Esophagus (tissue), 2 donors: ENCODE measurements at regions not wholly inside any gene's neighbourhood (a gene's known extent, or its start where the extent isn't known, plus 50 kb on each side); places are given as distances from the start of the nearest gene placed in this dataset.

ENCODE experiments used
- H3K27ac ChIP-seq, 2 donors: one replicate each; pipeline ENCODE4 v1.5.1; 2013; ENCODE audit warnings: low read depth in 2 of 2, mild to moderate bottlenecking in 2 of 2, inconsistent platforms in 1 of 2, low read length in 1 of 2, moderate library complexity in 1 of 2
- H3K27me3 ChIP-seq, 2 donors: one replicate each; pipeline ENCODE4 v1.6.1; 2013; ENCODE audit warnings: low read length in 2 of 2, control low read depth in 1 of 2, mild to moderate bottlenecking in 1 of 2; ENCODE audit not compliant: insufficient read depth in 2 of 2, control insufficient read depth in 1 of 2
- H3K36me3 ChIP-seq, 2 donors: one replicate each; pipeline ENCODE4 v1.6.1; 2013; ENCODE audit warnings: low read length in 1 of 2; ENCODE audit not compliant: control insufficient read depth in 2 of 2, insufficient read depth in 2 of 2
- H3K4me1 ChIP-seq, 2 donors: one replicate each; pipeline ENCODE4 v1.6.1; 2013; ENCODE audit warnings: low read length in 1 of 2; ENCODE audit not compliant: control insufficient read depth in 2 of 2, insufficient read depth in 2 of 2
- H3K4me3 ChIP-seq, 2 donors: one replicate each; pipeline ENCODE4 v1.5.1; 2013; ENCODE audit warnings: low read length in 2 of 2, mild to moderate bottlenecking in 2 of 2, low read depth in 1 of 2, moderate library complexity in 1 of 2
- H3K9me3 ChIP-seq, 2 donors: one replicate each; pipeline ENCODE4 v1.6.1; 2013; ENCODE audit warnings: mild to moderate bottlenecking in 2 of 2, low read depth in 1 of 2, low read length in 1 of 2, moderate library complexity in 1 of 2; ENCODE audit not compliant: control insufficient read depth in 2 of 2, insufficient read depth in 1 of 2
- WGBS, 2 donors: extraction: QIAGEN DNeasy Blood & Tissue Kit; methylation state at CpG; one replicate each; pipeline ENCODE4 v1.1.7; 2013; 5-methylcytosine and 5-hydroxymethylcytosine counted together
- donor health status: healthy with polysubstance abuse.
- donor health status: Bipolar disorder and iron deficiency.

DNA sequence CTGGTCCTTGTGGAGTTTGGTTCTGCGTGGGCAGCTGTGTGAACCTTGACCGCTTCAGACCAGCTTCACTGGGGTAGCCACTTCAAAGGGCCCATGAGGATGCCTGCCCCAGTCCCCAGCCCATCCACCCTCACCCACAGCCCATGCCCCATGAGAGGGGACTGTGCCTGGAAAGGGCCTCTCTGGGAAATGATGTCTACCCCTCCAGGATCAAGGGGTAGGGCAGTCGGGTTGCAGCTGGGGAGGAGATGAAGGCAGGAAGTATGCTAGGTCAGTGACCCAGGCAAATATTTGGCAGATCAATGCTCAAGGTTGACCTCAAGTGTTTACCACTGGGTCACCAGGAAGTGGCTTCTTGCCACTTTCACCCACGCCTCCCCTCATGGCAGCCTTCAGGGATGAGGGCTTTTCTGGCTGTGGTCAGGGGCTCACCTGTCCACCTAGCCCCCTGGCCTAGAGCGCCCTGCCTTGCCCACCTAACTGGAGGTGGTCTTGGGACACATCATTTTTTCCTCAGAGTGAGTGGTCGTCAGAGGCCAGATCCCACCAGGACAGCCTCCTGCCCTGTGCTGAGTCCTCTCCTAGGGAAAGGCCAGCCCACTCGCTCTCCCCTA, 109.5 kb downstream of the SNX5 start:
- 63 to 78% methylated on average over 7 of the region's 7 CpGs for WGBS, 2 donors
- Histone ChIP-seq H3K36me3 (no peaks in the 10 kb centered on the region), H3K4me1 (peaks cover 0 to 2% of the 10 kb centered on the region in 2 donors), H3K27me3 (no peaks in the 10 kb centered on the region), H3K9me3 (no peaks in the 10 kb centered on the region), H3K27ac (no peak overlapping the region), H3K4me3 (no peak overlapping the region)

DNA sequence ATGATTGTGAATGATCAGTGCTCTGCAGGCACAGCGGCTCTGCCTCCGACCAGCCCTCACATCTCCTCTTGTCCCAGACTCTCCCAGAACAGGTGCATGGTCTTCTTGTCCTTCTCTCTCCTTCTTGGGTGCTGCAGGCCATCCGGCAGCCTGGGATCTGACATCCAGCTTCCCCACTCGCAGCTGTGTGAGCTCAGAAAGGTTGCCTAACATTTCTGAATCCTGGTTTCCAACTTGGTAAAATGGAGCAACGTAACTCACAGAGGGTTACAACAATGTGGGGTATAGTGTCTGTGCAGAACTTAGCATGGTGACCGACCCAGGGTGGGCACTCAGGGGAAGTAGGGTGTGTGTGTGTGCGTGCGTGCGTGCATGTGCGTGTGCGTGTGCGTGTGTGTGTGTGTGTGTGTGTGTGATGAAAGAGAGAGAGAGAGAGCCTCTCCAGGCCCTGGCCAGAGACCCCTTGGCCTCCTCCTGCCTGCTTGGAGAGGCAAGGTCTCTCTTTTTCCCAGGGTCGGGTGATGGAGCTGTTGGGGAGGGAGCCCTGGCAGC, 110.1 kb downstream of the SNX5 start:
- peaks cover 0 to 2% of the 10 kb centered on the region in 2 donors for H3K4me1 ChIP-seq
- H3K27ac ChIP-seq: no peak overlapping the region
- H3K9me3 ChIP-seq: no peaks in the 10 kb centered on the region
- no peaks in the 10 kb centered on the region for H3K27me3 ChIP-seq
- no peak overlapping the region for H3K4me3 ChIP-seq
- WGBS, 2 donors: 93% methylated on average over 13 of the region's 13 CpGs
- H3K36me3 ChIP-seq: no peaks in the 10 kb centered on the region

DNA sequence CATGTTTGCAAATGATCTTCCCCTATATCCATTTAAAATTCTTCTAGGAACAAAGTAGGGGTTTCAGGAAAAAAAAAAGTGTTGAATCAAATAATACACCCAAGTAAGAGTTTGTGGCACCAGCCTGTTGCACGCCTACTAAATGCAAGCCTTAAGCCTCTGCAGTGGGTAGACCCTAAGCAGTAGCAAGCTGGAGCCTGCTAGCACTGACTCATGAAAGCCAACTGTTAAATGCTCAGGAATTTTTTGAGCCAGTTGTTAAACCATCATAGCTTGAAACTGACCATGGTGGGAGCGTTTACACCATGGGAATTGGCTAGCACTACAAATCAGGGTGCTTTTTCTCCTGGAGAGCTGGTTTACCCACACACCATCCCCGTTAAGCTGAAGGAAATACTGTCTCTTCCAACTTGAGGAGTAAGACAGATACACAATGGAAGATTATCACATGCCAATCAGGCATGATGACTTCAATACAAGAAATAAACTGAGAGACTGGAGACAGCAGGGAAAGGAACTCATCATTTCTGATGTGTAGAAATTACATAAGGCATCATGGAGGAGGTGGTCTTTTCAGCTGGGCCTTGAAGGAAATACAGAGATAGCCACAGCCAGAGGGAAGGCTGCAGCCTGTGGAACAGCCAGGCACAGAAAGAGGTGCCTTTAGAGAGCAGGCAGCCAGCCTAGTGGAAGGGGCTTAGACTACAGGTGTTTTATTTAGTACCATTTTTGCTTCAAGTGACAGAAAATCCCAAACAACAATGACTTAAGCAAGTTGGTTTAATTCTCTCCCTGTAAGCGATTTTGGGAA, 110.8 kb downstream of the SNX5 start:
- Histone ChIP-seq H3K27ac (no peak overlapping the region), H3K36me3 (no peaks in the 10 kb centered on the region), H3K27me3 (no peaks in the 10 kb centered on the region), H3K9me3 (no peaks in the 10 kb centered on the region), H3K4me3 (no peak overlapping the region), H3K4me1 (peaks cover 0 to 2% of the 10 kb centered on the region in 2 donors)
- WGBS, 2 donors: 81 to 85% methylated on average over 4 of the region's 4 CpGs

DNA sequence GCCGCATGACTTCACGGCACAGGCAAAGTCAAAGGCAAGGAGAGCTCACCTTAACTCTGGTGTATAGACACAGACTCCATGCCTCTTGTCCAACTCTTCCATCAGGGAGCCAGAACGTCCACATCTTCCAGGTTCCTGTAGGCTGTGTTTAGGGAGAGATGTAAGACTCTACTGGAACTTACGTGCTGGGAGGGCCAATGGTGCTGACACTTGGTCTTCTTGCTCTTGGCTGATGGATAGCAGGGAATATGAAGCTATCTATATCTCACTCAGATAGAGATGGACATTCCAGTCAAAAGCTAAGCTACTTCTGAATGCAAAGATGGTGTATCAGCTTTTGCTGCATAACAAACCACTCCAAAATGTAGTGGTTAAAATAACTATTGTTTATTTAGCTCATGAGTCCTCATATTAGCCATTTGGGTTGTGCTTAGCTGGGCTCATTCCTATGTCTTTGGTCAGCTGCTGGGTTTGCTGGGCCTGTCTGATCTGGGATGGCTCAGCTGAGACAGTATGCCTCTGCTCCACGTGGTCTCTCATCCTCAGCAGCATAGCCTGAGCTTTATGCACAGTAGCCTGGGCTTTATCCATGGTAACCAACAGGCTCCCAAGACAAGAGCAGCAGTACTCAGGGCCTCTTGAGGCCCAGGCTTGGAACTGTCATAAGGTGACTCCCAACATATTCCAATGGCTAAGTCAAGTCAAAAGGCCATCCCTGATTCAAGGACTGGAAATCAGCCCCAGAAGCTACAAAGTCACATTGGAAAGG, 111.6 kb downstream of the SNX5 start:
- Histone ChIP-seq H3K36me3 (no peaks in the 10 kb centered on the region), H3K4me3 (no peak overlapping the region), H3K4me1 (peaks cover 0 to 2% of the 10 kb centered on the region in 2 donors), H3K9me3 (no peaks in the 10 kb centered on the region), H3K27ac (no peak overlapping the region), H3K27me3 (no peaks in the 10 kb centered on the region)
- 89 to 96% methylated on average over 5 of the region's 5 CpGs for WGBS, 2 donors

DNA sequence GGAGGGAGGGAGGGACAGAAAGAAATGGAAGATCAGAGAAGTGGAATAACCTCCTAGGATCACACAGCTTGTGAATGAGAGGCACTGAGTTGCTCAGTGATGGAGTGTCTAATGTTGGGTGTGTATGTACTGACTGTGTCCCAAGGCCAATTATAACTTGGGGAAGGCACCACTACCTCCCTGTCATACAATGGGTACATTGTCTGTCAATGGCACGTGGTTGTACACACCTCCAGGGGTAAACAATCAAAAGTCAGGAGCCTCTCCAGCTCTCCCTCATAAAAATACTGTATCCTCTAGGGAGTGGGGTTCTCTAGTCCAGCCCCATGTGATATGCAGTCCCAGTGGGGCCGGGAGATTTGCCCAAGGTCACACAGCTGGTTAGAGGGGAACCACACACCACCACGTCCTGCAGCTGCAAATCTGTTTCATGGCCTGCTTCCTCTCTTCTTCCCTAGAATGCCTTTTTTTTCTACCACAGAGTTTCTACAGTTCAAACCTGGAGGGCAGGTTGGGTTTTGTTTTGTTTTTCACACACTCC, 112.5 kb downstream of the SNX5 start:
- no peaks in the 10 kb centered on the region for H3K9me3 ChIP-seq
- H3K36me3 ChIP-seq: no peaks in the 10 kb centered on the region
- no peak overlapping the region for H3K4me3 ChIP-seq
- peaks cover 0 to 2% of the 10 kb centered on the region in 2 donors for H3K4me1 ChIP-seq
- 27 to 50% methylated on average over 3 of the region's 3 CpGs for WGBS, 2 donors
- no peak overlapping the region for H3K27ac ChIP-seq
- no peaks in the 10 kb centered on the region for H3K27me3 ChIP-seq

DNA sequence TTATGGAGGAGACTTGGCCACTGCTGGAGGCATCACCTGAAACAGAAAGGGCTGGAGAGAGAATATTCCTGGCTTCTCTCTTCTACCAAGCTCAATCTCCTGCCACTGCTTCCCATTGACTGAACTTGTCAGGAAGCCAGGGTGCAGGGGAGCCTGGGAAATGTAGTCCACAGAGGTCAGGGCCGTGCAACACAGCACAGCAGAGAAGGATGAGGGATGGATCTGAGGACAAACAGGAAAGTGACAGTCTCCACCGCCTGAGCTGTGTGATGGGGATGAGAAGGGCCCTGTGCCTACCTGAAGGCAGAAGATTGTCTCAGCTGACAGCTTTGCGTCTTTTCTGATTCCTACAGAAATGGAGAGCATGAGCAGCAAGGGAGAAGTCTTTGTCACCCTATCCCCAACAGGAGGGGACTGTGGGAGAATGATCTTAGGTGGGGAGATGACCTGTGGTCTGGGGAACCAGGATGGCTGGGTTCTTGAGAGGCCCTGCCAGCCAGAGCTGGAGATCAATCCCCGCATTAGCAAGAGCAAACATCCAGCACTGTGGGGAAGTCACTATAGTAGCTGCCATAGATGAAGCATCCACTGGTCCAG, 114.2 kb downstream of the SNX5 start:
- Histone ChIP-seq H3K27ac (no peak overlapping the region), H3K4me3 (no peak overlapping the region), H3K4me1 (peaks cover 3 to 7% of the 10 kb centered on the region in 2 donors), H3K27me3 (no peaks in the 10 kb centered on the region), H3K36me3 (no peaks in the 10 kb centered on the region), H3K9me3 (no peaks in the 10 kb centered on the region)
- 64 to 70% methylated on average over 4 of the region's 4 CpGs for WGBS, 2 donors

DNA sequence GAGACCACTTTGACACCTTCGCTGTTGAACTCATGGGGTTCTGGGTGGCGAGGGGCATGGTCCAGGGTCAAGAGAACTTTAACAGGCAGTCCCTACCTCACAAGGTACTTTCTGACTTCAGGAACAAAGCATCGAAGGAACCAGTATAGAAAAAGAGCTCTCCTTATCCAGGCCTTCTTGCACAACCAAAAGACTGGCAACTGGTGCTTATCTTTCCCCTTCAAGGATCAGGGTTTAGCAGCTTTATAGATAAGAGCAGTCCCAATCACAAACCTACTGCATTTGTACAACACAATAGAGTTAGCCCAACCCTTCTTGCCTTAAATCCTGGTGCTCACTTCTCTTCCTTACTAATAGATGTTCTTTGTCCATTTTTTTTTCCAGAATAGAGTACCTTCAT, 116.3 kb downstream of the SNX5 start:
- no peaks in the 10 kb centered on the region for H3K27me3 ChIP-seq
- no peaks in the 10 kb centered on the region for H3K9me3 ChIP-seq
- H3K4me3 ChIP-seq: no peak overlapping the region
- no peak overlapping the region for H3K27ac ChIP-seq
- H3K4me1 ChIP-seq: peaks cover 3 to 5% of the 10 kb centered on the region in 2 donors
- H3K36me3 ChIP-seq: no peaks in the 10 kb centered on the region
- 76 to 92% methylated on average over 3 of the region's 3 CpGs for WGBS, 2 donors

DNA sequence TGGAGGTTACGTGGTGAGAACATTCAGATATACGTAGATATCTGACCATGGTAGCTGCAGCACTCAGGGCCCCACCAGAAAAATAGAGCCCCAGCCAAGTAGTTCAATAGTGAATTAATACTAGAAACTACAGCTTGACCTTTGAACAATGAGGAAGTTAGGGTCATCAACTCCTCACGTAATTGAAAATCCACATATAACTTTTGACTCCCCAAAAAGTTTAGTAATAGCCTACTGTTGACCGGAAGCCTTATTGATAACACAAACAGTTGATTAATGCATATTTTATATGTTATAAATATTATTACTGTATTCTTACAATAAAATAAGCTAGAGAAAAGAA, 117.9 kb downstream of the SNX5 start:
- WGBS, 2 donors: 75 to 81% methylated on average over 4 of the region's 4 CpGs
- Histone ChIP-seq H3K4me1 (peaks cover 5% of the 10 kb centered on the region in 2 donors), H3K27ac (no peak overlapping the region), H3K36me3 (no peaks in the 10 kb centered on the region), H3K27me3 (no peaks in the 10 kb centered on the region), H3K9me3 (no peaks in the 10 kb centered on the region), H3K4me3 (no peak overlapping the region)
